RWPE1 (cell line): ENCODE measurements at regions not wholly inside any gene's neighbourhood (a gene's known extent, or its start where the extent isn't known, plus 50 kb on each side); places are given as distances from the start of the nearest gene placed in this dataset.

Experiments
- CTCF ChIA-PET: fragments of 350-600 bp; sonication (Branson Sonifier 250); formaldehyde crosslinking; extraction: SDS; loops from one replicate; lab custom pipeline; 2021; lab: Yijun Ruan, JAX
- POLR2A ChIA-PET: fragments of 400-600 bp; formaldehyde crosslinking; extraction: SDS; loops from one replicate; lab custom pipeline; 2020; ENCODE audit warnings: antibody characterized with exemption; ENCODE audit not compliant: low non-redundant PET; lab: Yijun Ruan, JAX
- DNase-seq: peaks from one replicate; pipeline ENCODE4 v3.0.0; 2012; ENCODE audit warnings: low spot score
- H3K27ac ChIP-seq: fragments of 450-650 bp; 2 replicates; pipeline ENCODE4 v1.5.1; 2017
- CTCF ChIP-seq: fragments of 450-650 bp; conservative IDR thresholded peaks from 2 replicates; pipeline ENCODE4 v1.5.1; 2017; ENCODE audit warnings: low read depth, mild to moderate bottlenecking

- no peak overlapping the region for H3K27ac ChIP-seq
- TF ChIP-seq CTCF: no peak
- CTCF ChIA-PET: interaction anchor here (0.7 kb wide), 1 partner anchor 793 kb away, joined by 4 read pairs; no protein-coding TSS in a partner anchor
- POLR2A ChIA-PET: no interaction called here
- no peak for DNase-seq
Observed at GRCh38 chr18:44609181-44609941, 71.3 kb upstream of the SETBP1 start.

- POLR2A ChIA-PET: no interaction called here
- no peak for DNase-seq
- CTCF ChIA-PET: interaction anchor here (0.6 kb wide), 1 partner anchor 37 kb away, joined by 3 read pairs; no protein-coding TSS in a partner anchor
- no peak for TF ChIP-seq CTCF
- H3K27ac ChIP-seq: no peak overlapping the region
Observed at GRCh38 chr18:44620812-44621211, 59.9 kb upstream of the SETBP1 start.

- no peak for TF ChIP-seq CTCF
- CTCF ChIA-PET: no interaction called here
- H3K27ac ChIP-seq: no peak overlapping the region
- no peak for DNase-seq
- POLR2A ChIA-PET: no interaction called here
Observed at GRCh38 chr18:44624052-44624451, 56.6 kb upstream of the SETBP1 start.

GRCh38 chr18:44625386-44625785, 55.3 kb upstream of the SETBP1 start:
- DNase-seq: no peak
- no peak overlapping the region for H3K27ac ChIP-seq
- POLR2A ChIA-PET: no interaction called here
- TF ChIP-seq CTCF: no peak
- CTCF ChIA-PET: no interaction called here

GRCh38 chr18:44626236-44626635, 54.5 kb upstream of the SETBP1 start:
- DNase-seq: no peak
- POLR2A ChIA-PET: no interaction called here
- TF ChIP-seq CTCF: no peak
- H3K27ac ChIP-seq: no peak overlapping the region
- CTCF ChIA-PET: interaction anchor here (0.5 kb wide), 1 partner anchor 1348 kb away, joined by 3 read pairs; no protein-coding TSS in a partner anchor

GRCh38 chr18:44626807-44627206, 53.9 kb upstream of the SETBP1 start:
- no peak for TF ChIP-seq CTCF
- no peak overlapping the region for H3K27ac ChIP-seq
- no peak for DNase-seq
- ChIA-PET CTCF (interaction anchor here (0.7 kb wide), 1 partner anchor 118 kb away, joined by 3 read pairs; no protein-coding TSS in a partner anchor), POLR2A (no interaction called here)
